ENCODE measurements at regions not wholly inside any gene's neighbourhood (a gene's known extent, or its start where the extent isn't known, plus 50 kb on each side); places are given as distances from the start of the nearest gene placed in this dataset.
A peak's percentile ranks its signal among the peaks of the same experiment; 100 is the strongest.

DNA sequence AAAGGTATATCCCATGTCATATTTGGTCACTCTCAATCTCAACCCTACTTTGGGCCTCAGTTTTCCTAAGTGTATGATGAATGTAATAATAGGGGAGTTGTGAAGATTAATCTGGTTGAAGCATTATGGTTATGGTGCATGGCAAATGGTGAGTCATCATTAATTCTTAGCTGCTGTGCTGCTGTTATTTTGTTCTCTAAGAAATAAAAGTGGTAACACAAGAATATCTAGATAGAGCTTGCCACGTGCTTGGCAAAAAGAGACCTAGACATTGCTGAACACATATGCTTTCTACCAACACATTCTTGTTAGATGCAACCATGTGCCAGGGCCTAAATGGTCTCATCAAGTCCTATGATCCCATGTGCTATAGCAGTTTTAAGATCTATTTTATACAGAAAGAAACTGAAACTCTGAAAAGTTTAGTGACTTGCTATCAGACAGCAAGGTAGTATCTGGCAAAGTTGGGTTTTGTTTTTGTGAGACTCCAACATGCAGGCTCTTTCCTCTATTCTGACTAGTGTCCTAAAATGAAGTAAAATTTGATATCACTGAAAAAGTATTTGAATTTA, 699.9 kb upstream of the MEF2C start:
- Histone ChIP-seq H3K36me3 (ENCODE audit: insufficient read depth, low read length) (no peaks in the 10 kb centered on the region), H3K27ac (ENCODE audit: low read depth, low read length) (no peak overlapping the region), H3K9me3 (ENCODE audit: insufficient read depth, low read depth, low read length) (no peaks in the 10 kb centered on the region), H3K9ac (ENCODE audit: low read length) (no peak overlapping the region), H3K27me3 (ENCODE audit: insufficient read depth, low read length) (no peaks in the 10 kb centered on the region), H3K4me3 (ENCODE audit: insufficient read depth, low read depth, low read length) (no peak overlapping the region), H3K4me1 (ENCODE audit: insufficient read depth, low read length) (no peaks in the 10 kb centered on the region), H4K20me1 (ENCODE audit: insufficient read depth, low read length) (no peaks in the 10 kb centered on the region), H2AFZ (ENCODE audit: low read depth, low read length) (no peak overlapping the region), H3K79me2 (ENCODE audit: insufficient read depth, low read length) (no peaks in the 10 kb centered on the region), H3K4me2 (ENCODE audit: low read length) (no peak overlapping the region)
- peaks cover 4% of the 10 kb centered on the region for H3K9me3 Mint-ChIP-seq (ENCODE audit: unreplicated experiment)
- DNase-seq (ENCODE audit: low read depth) (peak; percentile 8), FAIRE-seq (no peak)
- H3K36me3 Mint-ChIP-seq (ENCODE audit: low read depth, unreplicated experiment) = no peaks in the 10 kb centered on the region
- H3K4me3 Mint-ChIP-seq (ENCODE audit: unreplicated experiment) = no peak overlapping the region
- H3K4me1 Mint-ChIP-seq (ENCODE audit: low read depth, unreplicated experiment) = no peaks in the 10 kb centered on the region
- no peak overlapping the region for H3K27ac Mint-ChIP-seq (ENCODE audit: unreplicated experiment)
- peaks cover 2% of the 10 kb centered on the region for H3K27me3 Mint-ChIP-seq (ENCODE audit: low read depth, unreplicated experiment)
- TF ChIP-seq EZH2 (IDR thresholded peaks at IDR 0.05; ENCODE audit: insufficient read depth, low read length) = no peak
- TF ChIP-seq, protein P1, sequence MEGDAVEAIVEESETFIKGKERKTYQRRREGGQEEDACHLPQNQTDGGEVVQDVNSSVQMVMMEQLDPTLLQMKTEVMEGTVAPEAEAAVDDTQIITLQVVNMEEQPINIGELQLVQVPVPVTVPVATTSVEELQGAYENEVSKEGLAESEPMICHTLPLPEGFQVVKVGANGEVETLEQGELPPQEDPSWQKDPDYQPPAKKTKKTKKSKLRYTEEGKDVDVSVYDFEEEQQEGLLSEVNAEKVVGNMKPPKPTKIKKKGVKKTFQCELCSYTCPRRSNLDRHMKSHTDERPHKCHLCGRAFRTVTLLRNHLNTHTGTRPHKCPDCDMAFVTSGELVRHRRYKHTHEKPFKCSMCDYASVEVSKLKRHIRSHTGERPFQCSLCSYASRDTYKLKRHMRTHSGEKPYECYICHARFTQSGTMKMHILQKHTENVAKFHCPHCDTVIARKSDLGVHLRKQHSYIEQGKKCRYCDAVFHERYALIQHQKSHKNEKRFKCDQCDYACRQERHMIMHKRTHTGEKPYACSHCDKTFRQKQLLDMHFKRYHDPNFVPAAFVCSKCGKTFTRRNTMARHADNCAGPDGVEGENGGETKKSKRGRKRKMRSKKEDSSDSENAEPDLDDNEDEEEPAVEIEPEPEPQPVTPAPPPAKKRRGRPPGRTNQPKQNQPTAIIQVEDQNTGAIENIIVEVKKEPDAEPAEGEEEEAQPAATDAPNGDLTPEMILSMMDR (IDR thresholded peaks at IDR 0.05; ENCODE audit: insufficient read depth, low read depth, low read length) = no peak

DNA sequence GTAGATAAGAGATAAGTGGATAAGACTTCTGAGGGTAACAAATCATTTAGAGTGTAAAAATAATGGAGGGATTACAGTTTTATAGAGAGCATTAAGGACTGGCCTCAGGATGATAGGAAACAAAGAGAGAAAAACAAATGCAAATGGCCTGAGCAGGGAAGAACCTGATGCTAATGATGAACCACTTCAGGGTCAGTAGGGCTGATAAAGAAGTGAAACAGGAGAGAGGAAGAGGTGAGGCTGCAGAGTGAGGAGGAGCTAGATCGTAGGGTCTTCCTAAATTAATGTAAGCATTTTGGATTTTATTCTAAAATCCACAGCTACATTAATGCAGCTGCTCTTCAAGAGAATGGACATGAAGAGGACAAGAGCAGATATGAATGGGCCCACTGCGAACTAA, 698.0 kb upstream of the MEF2C start:
- Histone ChIP-seq H3K27ac (ENCODE audit: low read depth, low read length) (no peak overlapping the region), H3K27me3 (ENCODE audit: insufficient read depth, low read length) (no peaks in the 10 kb centered on the region), H3K79me2 (ENCODE audit: insufficient read depth, low read length) (no peaks in the 10 kb centered on the region), H3K4me2 (ENCODE audit: low read length) (no peak overlapping the region), H3K4me1 (ENCODE audit: insufficient read depth, low read length) (no peaks in the 10 kb centered on the region), H3K9me3 (ENCODE audit: insufficient read depth, low read depth, low read length) (no peaks in the 10 kb centered on the region), H3K9ac (ENCODE audit: low read length) (no peak overlapping the region), H3K36me3 (ENCODE audit: insufficient read depth, low read length) (no peaks in the 10 kb centered on the region), H2AFZ (ENCODE audit: low read depth, low read length) (no peak overlapping the region), H3K4me3 (ENCODE audit: insufficient read depth, low read depth, low read length) (no peak overlapping the region), H4K20me1 (ENCODE audit: insufficient read depth, low read length) (no peaks in the 10 kb centered on the region)
- DNase-seq (ENCODE audit: low read depth) (no peak), FAIRE-seq (no peak)
- peaks cover 2% of the 10 kb centered on the region for H3K27me3 Mint-ChIP-seq (ENCODE audit: low read depth, unreplicated experiment)
- H3K4me3 Mint-ChIP-seq (ENCODE audit: unreplicated experiment) = no peak overlapping the region
- TF ChIP-seq, protein P1 (IDR thresholded peaks at IDR 0.05; ENCODE audit: insufficient read depth, low read depth, low read length) = no peak
- TF ChIP-seq EZH2 (IDR thresholded peaks at IDR 0.05; ENCODE audit: insufficient read depth, low read length) = no peak
- no peak overlapping the region for H3K27ac Mint-ChIP-seq (ENCODE audit: unreplicated experiment)
- peaks cover 4% of the 10 kb centered on the region for H3K9me3 Mint-ChIP-seq (ENCODE audit: unreplicated experiment)
- H3K36me3 Mint-ChIP-seq (ENCODE audit: low read depth, unreplicated experiment) = no peaks in the 10 kb centered on the region
- H3K4me1 Mint-ChIP-seq (ENCODE audit: low read depth, unreplicated experiment) = no peaks in the 10 kb centered on the region

DNA sequence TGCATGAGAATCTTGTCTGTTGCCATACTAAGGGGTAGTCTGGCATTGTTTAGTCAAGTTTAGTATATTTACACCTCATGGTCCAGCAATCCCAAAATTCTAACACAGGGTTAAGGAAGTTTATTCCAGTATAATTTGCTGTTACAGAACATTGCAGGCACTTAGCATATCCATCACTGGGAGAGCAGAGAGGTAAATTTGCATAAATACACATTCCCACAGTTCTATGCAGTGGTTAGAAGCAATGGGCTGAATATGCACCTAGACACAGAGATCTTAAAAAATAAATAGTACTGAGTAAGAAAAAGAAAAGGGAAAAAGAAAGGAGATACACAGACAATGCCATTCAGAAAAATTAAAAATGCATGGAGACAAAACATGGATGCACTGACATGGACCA, 692.3 kb upstream of the MEF2C start:
- peaks cover 2% of the 10 kb centered on the region for H3K27me3 Mint-ChIP-seq (ENCODE audit: low read depth, unreplicated experiment)
- Histone ChIP-seq H3K9me3 (ENCODE audit: insufficient read depth, low read depth, low read length) (no peaks in the 10 kb centered on the region), H3K4me2 (ENCODE audit: low read length) (no peak overlapping the region), H4K20me1 (ENCODE audit: insufficient read depth, low read length) (no peaks in the 10 kb centered on the region), H3K36me3 (ENCODE audit: insufficient read depth, low read length) (no peaks in the 10 kb centered on the region), H3K79me2 (ENCODE audit: insufficient read depth, low read length) (no peaks in the 10 kb centered on the region), H3K27ac (ENCODE audit: low read depth, low read length) (no peak overlapping the region), H2AFZ (ENCODE audit: low read depth, low read length) (no peak overlapping the region), H3K4me1 (ENCODE audit: insufficient read depth, low read length) (no peaks in the 10 kb centered on the region), H3K9ac (ENCODE audit: low read length) (no peak overlapping the region), H3K27me3 (ENCODE audit: insufficient read depth, low read length) (no peaks in the 10 kb centered on the region), H3K4me3 (ENCODE audit: insufficient read depth, low read depth, low read length) (no peak overlapping the region)
- no peaks in the 10 kb centered on the region for H3K36me3 Mint-ChIP-seq (ENCODE audit: low read depth, unreplicated experiment)
- no peaks in the 10 kb centered on the region for H3K9me3 Mint-ChIP-seq (ENCODE audit: unreplicated experiment)
- TF ChIP-seq EZH2 (IDR thresholded peaks at IDR 0.05; ENCODE audit: insufficient read depth, low read length) = no peak
- TF ChIP-seq, protein P1 (IDR thresholded peaks at IDR 0.05; ENCODE audit: insufficient read depth, low read depth, low read length) = no peak
- no peak overlapping the region for H3K4me3 Mint-ChIP-seq (ENCODE audit: unreplicated experiment)
- no peak overlapping the region for H3K27ac Mint-ChIP-seq (ENCODE audit: unreplicated experiment)
- FAIRE-seq (no peak), DNase-seq (ENCODE audit: low read depth) (no peak)
- H3K4me1 Mint-ChIP-seq (ENCODE audit: low read depth, unreplicated experiment) = peaks cover 1% of the 10 kb centered on the region
